Mucosa of rectum (tissue), 2 donors: ENCODE measurements at regions not wholly inside any gene's neighbourhood (a gene's known extent, or its start where the extent isn't known, plus 50 kb on each side); places are given as distances from the start of the nearest gene placed in this dataset.
"Not testable (repeated sequence)": the region's sequence is repeated elsewhere in the genome, so short reads cannot be mapped to it uniquely, and the experiment has no call there.

Experiments used
- H3K27ac ChIP-seq, 2 donors: one replicate each; pipeline ENCODE4 v1.7.0; 2013; ENCODE audit warnings: inconsistent platforms in 2 of 2, low read depth in 2 of 2, low read length in 2 of 2
- H3K27me3 ChIP-seq, 2 donors: one replicate each; pipeline ENCODE4 v1.7.0; 2013; ENCODE audit warnings: low read length in 2 of 2; ENCODE audit not compliant: control insufficient read depth in 2 of 2, insufficient read depth in 2 of 2
- H3K36me3 ChIP-seq, 2 donors: one replicate each; pipeline ENCODE4 v1.7.0; 2013; ENCODE audit warnings: low read length in 2 of 2; ENCODE audit not compliant: control insufficient read depth in 2 of 2, insufficient read depth in 2 of 2
- H3K4me1 ChIP-seq, 2 donors: one replicate each; pipeline ENCODE4 v1.7.0; 2013; ENCODE audit warnings: low read length in 2 of 2, mild to moderate bottlenecking in 1 of 2; ENCODE audit not compliant: control insufficient read depth in 2 of 2, insufficient read depth in 2 of 2
- H3K4me3 ChIP-seq, 2 donors: one replicate each; pipeline ENCODE4 v1.7.0; 2013; ENCODE audit warnings: low read length in 2 of 2
- H3K9ac ChIP-seq, 2 donors: one replicate each; pipeline ENCODE4 v1.7.0; 2013; ENCODE audit warnings: low read length in 2 of 2, low read depth in 1 of 2, mild to moderate bottlenecking in 1 of 2
- H3K9me3 ChIP-seq, 2 donors: one replicate each; pipeline ENCODE4 v1.7.0; 2013; ENCODE audit warnings: low read length in 2 of 2; ENCODE audit not compliant: control insufficient read depth in 2 of 2
- donor health status: healthy.
- donor health status: Normal muscosa, but diverticular disease.

- no peak overlapping the region for H3K9ac ChIP-seq
- no peaks in the 10 kb centered on the region for H3K4me1 ChIP-seq
- H3K27me3 ChIP-seq: no peaks in the 10 kb centered on the region
- H3K9me3 ChIP-seq: no peaks in the 10 kb centered on the region
- H3K4me3 ChIP-seq: no peak overlapping the region
- no peak overlapping the region for H3K27ac ChIP-seq
- no peaks in the 10 kb centered on the region for H3K36me3 ChIP-seq
Observed at GRCh38 chr2:131584380-131584779, 56.7 kb downstream of the CCDC74A start.

- H3K27me3 ChIP-seq: no peaks in the 10 kb centered on the region
- H3K9ac ChIP-seq: no peak overlapping the region
- no peaks in the 10 kb centered on the region for H3K4me1 ChIP-seq
- H3K4me3 ChIP-seq: no peak overlapping the region
- no peak overlapping the region for H3K27ac ChIP-seq
- no peaks in the 10 kb centered on the region for H3K9me3 ChIP-seq
- H3K36me3 ChIP-seq: no peaks in the 10 kb centered on the region
Observed at GRCh38 chr2:131584940-131585339, 57.3 kb downstream of the CCDC74A start.

GRCh38 chr2:131588152-131588873 lies 60.6 kb downstream of the CCDC74A start:
- Histone ChIP-seq H3K4me1 (no peaks in the 10 kb centered on the region), H3K9me3 (no peaks in the 10 kb centered on the region), H3K36me3 (no peaks in the 10 kb centered on the region), H3K27me3 (no peaks in the 10 kb centered on the region), H3K4me3 (no peak overlapping the region), H3K9ac (no peak overlapping the region), H3K27ac (no peak overlapping the region)

GRCh38 chr2:131589126-131589525 lies 61.4 kb downstream of the CCDC74A start:
- not testable (repeated sequence) for H3K27me3 ChIP-seq, H3K9ac ChIP-seq, H3K4me1 ChIP-seq, H3K36me3 ChIP-seq, H3K27ac ChIP-seq, H3K9me3 ChIP-seq, H3K4me3 ChIP-seq

- no peak overlapping the region for H3K4me3 ChIP-seq
- no peaks in the 10 kb centered on the region for H3K4me1 ChIP-seq
- no peaks in the 10 kb centered on the region for H3K27me3 ChIP-seq
- no peak overlapping the region for H3K9ac ChIP-seq
- H3K9me3 ChIP-seq: no peaks in the 10 kb centered on the region
- no peak overlapping the region for H3K27ac ChIP-seq
- H3K36me3 ChIP-seq: no peaks in the 10 kb centered on the region
Observed at GRCh38 chr2:131590366-131590765, 62.7 kb downstream of the CCDC74A start.

- H3K9ac ChIP-seq: no peak overlapping the region
- H3K36me3 ChIP-seq: no peaks in the 10 kb centered on the region
- H3K9me3 ChIP-seq: no peaks in the 10 kb centered on the region
Observed at GRCh38 chr2:131590896-131591295, 63.2 kb downstream of the CCDC74A start.

GRCh38 chr2:131596561-131596960 lies 68.9 kb downstream of the CCDC74A start:
- not testable (repeated sequence) for H3K27ac ChIP-seq, H3K4me3 ChIP-seq, H3K36me3 ChIP-seq, H3K9me3 ChIP-seq, H3K4me1 ChIP-seq, H3K27me3 ChIP-seq, H3K9ac ChIP-seq

More at GRCh38 chr2:131590896-131591295, 63.2 kb downstream of the CCDC74A start:
- Histone ChIP-seq H3K27me3 (no peaks in the 10 kb centered on the region), H3K4me1 (no peaks in the 10 kb centered on the region), H3K4me3 (no peak overlapping the region), H3K27ac (no peak overlapping the region)

- not testable (repeated sequence) for H3K27me3 ChIP-seq, H3K4me3 ChIP-seq, H3K27ac ChIP-seq, H3K4me1 ChIP-seq, H3K9me3 ChIP-seq, H3K9ac ChIP-seq, H3K36me3 ChIP-seq
Observed at GRCh38 chr2:131602444-131602843, 74.8 kb downstream of the CCDC74A start.

- H3K27me3 ChIP-seq, H3K4me1 ChIP-seq, H3K36me3 ChIP-seq, H3K9me3 ChIP-seq, H3K27ac ChIP-seq, H3K9ac ChIP-seq, H3K4me3 ChIP-seq: not testable (repeated sequence)
Observed at GRCh38 chr2:131604652-131605051, 77.0 kb downstream of the CCDC74A start.

GRCh38 chr2:131606366-131606765 lies 78.7 kb downstream of the CCDC74A start:
- not testable (repeated sequence) for H3K36me3 ChIP-seq, H3K9ac ChIP-seq, H3K9me3 ChIP-seq, H3K27ac ChIP-seq, H3K4me1 ChIP-seq, H3K27me3 ChIP-seq, H3K4me3 ChIP-seq

- not testable (repeated sequence) for H3K27ac ChIP-seq, H3K27me3 ChIP-seq, H3K4me3 ChIP-seq, H3K36me3 ChIP-seq, H3K9ac ChIP-seq, H3K9me3 ChIP-seq, H3K4me1 ChIP-seq
Observed at GRCh38 chr2:131607056-131607455, 79.4 kb downstream of the CCDC74A start.
